ENCODE measurements at regions not wholly inside any gene's neighbourhood (a gene's known extent, or its start where the extent isn't known, plus 50 kb on each side); places are given as distances from the start of the nearest gene placed in this dataset.

- WGBS, 3 donors: 66 to 86% (median 69%) methylated on average over 2 of the region's 2 CpGs
- Histone ChIP-seq H3K27ac (ENCODE audit: low read depth in 1 of 3, low read length in 2 of 3) (no peak overlapping the region), H3K4me1 (ENCODE audit: control insufficient read depth in 3 of 3, insufficient read depth in 2 of 3, low read depth in 1 of 3, low read length in 2 of 3) (no peaks in the 10 kb centered on the region), H3K27me3 (ENCODE audit: control insufficient read depth in 3 of 3, insufficient read depth in 3 of 3, low read length in 3 of 3) (no peaks in the 10 kb centered on the region), H3K36me3 (ENCODE audit: control insufficient read depth in 3 of 3, insufficient read depth in 2 of 3, low read depth in 1 of 3, low read length in 3 of 3) (no peaks in the 10 kb centered on the region), H3K9me3 (ENCODE audit: control insufficient read depth in 2 of 2, insufficient read depth in 1 of 2, low read depth in 1 of 2, low read length in 1 of 2) (no peaks in the 10 kb centered on the region), H3K4me3 (ENCODE audit: low read depth in 1 of 3, low read length in 3 of 3) (no peak overlapping the region)
- FAIRE-seq (no peak), DNase-seq (no peak)
These were observed 75.1 kb upstream of the TANK start for GRCh38 chr2:161085149-161085548.

- Histone ChIP-seq H3K9me3 (ENCODE audit: control insufficient read depth in 2 of 2, insufficient read depth in 1 of 2, low read depth in 1 of 2, low read length in 1 of 2) (no peaks in the 10 kb centered on the region), H3K4me3 (ENCODE audit: low read depth in 1 of 3, low read length in 3 of 3) (no peak overlapping the region), H3K27ac (ENCODE audit: low read depth in 1 of 3, low read length in 2 of 3) (no peak overlapping the region), H3K27me3 (ENCODE audit: control insufficient read depth in 3 of 3, insufficient read depth in 3 of 3, low read length in 3 of 3) (no peaks in the 10 kb centered on the region), H3K4me1 (ENCODE audit: control insufficient read depth in 3 of 3, insufficient read depth in 2 of 3, low read depth in 1 of 3, low read length in 2 of 3) (no peaks in the 10 kb centered on the region), H3K36me3 (ENCODE audit: control insufficient read depth in 3 of 3, insufficient read depth in 2 of 3, low read depth in 1 of 3, low read length in 3 of 3) (no peaks in the 10 kb centered on the region)
- DNase-seq: no peak
- WGBS, 3 donors: 91 to 93% (median 91%) methylated on average over 4 of the region's 4 CpGs
- FAIRE-seq: no peak
These were observed 71.4 kb upstream of the TANK start for GRCh38 chr2:161088658-161089350.

- Histone ChIP-seq H3K27me3 (ENCODE audit: control insufficient read depth in 3 of 3, insufficient read depth in 3 of 3, low read length in 3 of 3) (no peaks in the 10 kb centered on the region), H3K36me3 (ENCODE audit: control insufficient read depth in 3 of 3, insufficient read depth in 2 of 3, low read depth in 1 of 3, low read length in 3 of 3) (no peaks in the 10 kb centered on the region), H3K4me3 (ENCODE audit: low read depth in 1 of 3, low read length in 3 of 3) (no peak overlapping the region), H3K9me3 (ENCODE audit: control insufficient read depth in 2 of 2, insufficient read depth in 1 of 2, low read depth in 1 of 2, low read length in 1 of 2) (no peaks in the 10 kb centered on the region), H3K4me1 (ENCODE audit: control insufficient read depth in 3 of 3, insufficient read depth in 2 of 3, low read depth in 1 of 3, low read length in 2 of 3) (no peaks in the 10 kb centered on the region), H3K27ac (ENCODE audit: low read depth in 1 of 3, low read length in 2 of 3) (no peak overlapping the region)
- WGBS, 3 donors: 54 to 85% (median 65%) methylated on average over 5 of the region's 5 CpGs
- FAIRE-seq (no peak), DNase-seq (peak in 1 of 2 donors; percentile 10)
These were observed 69.8 kb upstream of the TANK start for GRCh38 chr2:161090411-161090810.

GRCh38 chr2:161095314-161095713, 64.9 kb upstream of the TANK start:
- Histone ChIP-seq H3K27me3 (ENCODE audit: control insufficient read depth in 3 of 3, insufficient read depth in 3 of 3, low read length in 3 of 3) (no peaks in the 10 kb centered on the region), H3K36me3 (ENCODE audit: control insufficient read depth in 3 of 3, insufficient read depth in 2 of 3, low read depth in 1 of 3, low read length in 3 of 3) (no peaks in the 10 kb centered on the region), H3K27ac (ENCODE audit: low read depth in 1 of 3, low read length in 2 of 3) (no peak overlapping the region), H3K9me3 (ENCODE audit: control insufficient read depth in 2 of 2, insufficient read depth in 1 of 2, low read depth in 1 of 2, low read length in 1 of 2) (no peaks in the 10 kb centered on the region), H3K4me1 (ENCODE audit: control insufficient read depth in 3 of 3, insufficient read depth in 2 of 3, low read depth in 1 of 3, low read length in 2 of 3) (no peaks in the 10 kb centered on the region), H3K4me3 (ENCODE audit: low read depth in 1 of 3, low read length in 3 of 3) (no peak overlapping the region)
- DNase-seq (no peak), FAIRE-seq (no peak)
- 69 to 83% (median 70%) methylated on average over 3 of the region's 3 CpGs for WGBS, 3 donors

GRCh38 chr2:161096336-161096735, 63.9 kb upstream of the TANK start:
- 70 to 85% (median 72%) methylated on average over 2 of the region's 2 CpGs for WGBS, 3 donors
- FAIRE-seq (no peak), DNase-seq (no peak)
- H3K27me3 ChIP-seq (ENCODE audit: control insufficient read depth in 3 of 3, insufficient read depth in 3 of 3, low read length in 3 of 3): no peaks in the 10 kb centered on the region
- H3K36me3 ChIP-seq (ENCODE audit: control insufficient read depth in 3 of 3, insufficient read depth in 2 of 3, low read depth in 1 of 3, low read length in 3 of 3): no peaks in the 10 kb centered on the region
- no peak overlapping the region for H3K27ac ChIP-seq (ENCODE audit: low read depth in 1 of 3, low read length in 2 of 3)
- no peaks in the 10 kb centered on the region for H3K9me3 ChIP-seq (ENCODE audit: control insufficient read depth in 2 of 2, insufficient read depth in 1 of 2, low read depth in 1 of 2, low read length in 1 of 2)
- no peaks in the 10 kb centered on the region for H3K4me1 ChIP-seq (ENCODE audit: control insufficient read depth in 3 of 3, insufficient read depth in 2 of 3, low read depth in 1 of 3, low read length in 2 of 3)
- no peak overlapping the region for H3K4me3 ChIP-seq (ENCODE audit: low read depth in 1 of 3, low read length in 3 of 3)

GRCh38 chr2:161097157-161097556, 63.1 kb upstream of the TANK start:
- H3K27me3 ChIP-seq (ENCODE audit: control insufficient read depth in 3 of 3, insufficient read depth in 3 of 3, low read length in 3 of 3): no peaks in the 10 kb centered on the region
- H3K4me3 ChIP-seq (ENCODE audit: low read depth in 1 of 3, low read length in 3 of 3): no peak overlapping the region
- H3K9me3 ChIP-seq (ENCODE audit: control insufficient read depth in 2 of 2, insufficient read depth in 1 of 2, low read depth in 1 of 2, low read length in 1 of 2): no peaks in the 10 kb centered on the region
- DNase-seq (no peak), FAIRE-seq (no peak)
- H3K36me3 ChIP-seq (ENCODE audit: control insufficient read depth in 3 of 3, insufficient read depth in 2 of 3, low read depth in 1 of 3, low read length in 3 of 3): no peaks in the 10 kb centered on the region
- WGBS, 3 donors: 70 to 86% (median 82%) methylated on average over 2 of the region's 2 CpGs
- no peaks in the 10 kb centered on the region for H3K4me1 ChIP-seq (ENCODE audit: control insufficient read depth in 3 of 3, insufficient read depth in 2 of 3, low read depth in 1 of 3, low read length in 2 of 3)
- H3K27ac ChIP-seq (ENCODE audit: low read depth in 1 of 3, low read length in 2 of 3): no peak overlapping the region

- FAIRE-seq (no peak), DNase-seq (no peak)
- WGBS, 3 donors: 67 to 85% (median 76%) methylated on average over 4 of the region's 4 CpGs
- Histone ChIP-seq H3K27ac (ENCODE audit: low read depth in 1 of 3, low read length in 2 of 3) (no peak overlapping the region), H3K4me1 (ENCODE audit: control insufficient read depth in 3 of 3, insufficient read depth in 2 of 3, low read depth in 1 of 3, low read length in 2 of 3) (no peaks in the 10 kb centered on the region), H3K27me3 (ENCODE audit: control insufficient read depth in 3 of 3, insufficient read depth in 3 of 3, low read length in 3 of 3) (no peaks in the 10 kb centered on the region), H3K9me3 (ENCODE audit: control insufficient read depth in 2 of 2, insufficient read depth in 1 of 2, low read depth in 1 of 2, low read length in 1 of 2) (no peaks in the 10 kb centered on the region), H3K4me3 (ENCODE audit: low read depth in 1 of 3, low read length in 3 of 3) (no peak overlapping the region), H3K36me3 (ENCODE audit: control insufficient read depth in 3 of 3, insufficient read depth in 2 of 3, low read depth in 1 of 3, low read length in 3 of 3) (no peaks in the 10 kb centered on the region)
These were observed 59.9 kb upstream of the TANK start for GRCh38 chr2:161100211-161100895.

GRCh38 chr2:161101406-161101805, 58.8 kb upstream of the TANK start:
- no peaks in the 10 kb centered on the region for H3K27me3 ChIP-seq (ENCODE audit: control insufficient read depth in 3 of 3, insufficient read depth in 3 of 3, low read length in 3 of 3)
- no peak overlapping the region for H3K4me3 ChIP-seq (ENCODE audit: low read depth in 1 of 3, low read length in 3 of 3)
- no peak overlapping the region for H3K27ac ChIP-seq (ENCODE audit: low read depth in 1 of 3, low read length in 2 of 3)
- no peaks in the 10 kb centered on the region for H3K9me3 ChIP-seq (ENCODE audit: control insufficient read depth in 2 of 2, insufficient read depth in 1 of 2, low read depth in 1 of 2, low read length in 1 of 2)
- H3K36me3 ChIP-seq (ENCODE audit: control insufficient read depth in 3 of 3, insufficient read depth in 2 of 3, low read depth in 1 of 3, low read length in 3 of 3): no peaks in the 10 kb centered on the region
- H3K4me1 ChIP-seq (ENCODE audit: control insufficient read depth in 3 of 3, insufficient read depth in 2 of 3, low read depth in 1 of 3, low read length in 2 of 3): no peaks in the 10 kb centered on the region
- FAIRE-seq: no peak
- WGBS, 3 donors: 82 to 94% (median 93%) methylated on average over 2 of the region's 2 CpGs
- no peak for DNase-seq
